Stimulated activated CD8-positive, alpha-beta memory T cell treated with anti-CD3 and anti-CD28 coated beads, Interleukin-7, amount 100 ng/mL, for 4 hours (primary cell): ENCODE measurements at regions not wholly inside any gene's neighbourhood (a gene's known extent, or its start where the extent isn't known, plus 50 kb on each side); places are given as distances from the start of the nearest gene placed in this dataset.

Experiments used
- DNase-seq, 2 donors: peaks; one replicate each; pipeline ENCODE4 v3.0.0-alpha.2; 2020; ENCODE audit warnings: low read depth in 2 of 2

DNA sequence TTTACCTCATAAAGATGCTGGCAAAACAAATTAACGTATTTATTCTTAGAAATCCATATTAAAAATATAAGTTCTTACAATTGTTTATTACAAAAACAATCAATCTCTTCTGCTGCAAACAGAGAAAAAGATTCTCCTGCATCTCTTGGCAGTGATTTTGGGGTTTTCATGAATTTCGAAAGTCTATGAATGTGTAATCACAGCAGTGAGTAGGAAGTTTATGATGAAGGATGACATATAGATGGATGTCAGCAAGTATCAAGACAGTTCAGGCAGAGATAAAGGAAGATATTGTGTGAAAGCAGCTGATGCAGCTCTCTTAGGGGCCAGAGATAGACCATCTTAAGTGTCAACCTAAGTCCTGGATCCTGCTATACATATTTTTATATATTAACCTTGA, 196.9 kb upstream of the BANK1 start:
- DNase-seq, result no peak

GRCh38 chr4:101584306-101584705, 206.2 kb upstream of the BANK1 start:
- no peak for DNase-seq

DNA sequence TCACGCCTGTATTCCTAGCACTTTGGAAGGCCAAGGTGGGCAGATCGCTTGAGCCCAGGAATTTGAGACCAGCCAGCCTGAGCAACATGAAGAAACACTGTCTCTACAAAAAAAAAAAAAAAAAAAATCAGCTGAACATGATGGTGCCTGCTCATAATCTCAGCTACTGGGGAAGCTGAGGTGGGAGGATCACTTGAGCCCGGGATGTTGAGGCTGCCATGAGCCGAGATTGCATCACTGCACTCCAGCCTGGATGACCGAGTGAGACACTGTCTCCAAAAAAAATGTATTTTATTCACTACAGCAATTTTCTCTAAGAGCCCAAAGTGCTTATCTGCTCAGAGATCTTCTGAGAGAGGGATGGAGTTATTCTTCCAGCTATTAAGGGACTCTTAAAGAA, 215.8 kb upstream of the PPP3CA start:
- DNase-seq, result no peak

DNA sequence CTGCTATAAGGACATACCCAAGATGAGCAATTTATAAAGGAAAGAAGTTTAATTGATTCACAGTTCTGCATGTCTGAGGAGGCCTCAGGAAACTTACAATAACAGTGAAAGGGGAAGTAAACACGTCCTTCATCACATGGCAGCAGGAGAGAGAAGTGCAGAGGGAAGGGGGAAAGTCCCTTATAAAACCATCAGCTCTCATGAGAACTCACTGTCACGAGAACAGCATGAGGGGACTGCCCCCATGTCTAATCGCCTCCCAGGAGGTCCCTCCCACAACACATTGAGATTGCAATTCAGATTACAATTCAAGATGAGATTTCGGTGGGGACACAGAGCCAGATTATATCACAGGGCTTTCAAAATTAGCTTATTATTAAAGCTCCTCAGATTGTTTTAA, 209.5 kb upstream of the PPP3CA start:
- DNase-seq, result no peak

- no peak for DNase-seq
Measured at GRCh38 chr4:101555341-101555880, 208.1 kb upstream of the PPP3CA start.

- DNase-seq, result no peak
Measured at GRCh38 chr4:101540336-101540735, 193.0 kb upstream of the PPP3CA start.

GRCh38 chr4:101528526-101528925, 181.2 kb upstream of the PPP3CA start:
- no peak for DNase-seq

DNA sequence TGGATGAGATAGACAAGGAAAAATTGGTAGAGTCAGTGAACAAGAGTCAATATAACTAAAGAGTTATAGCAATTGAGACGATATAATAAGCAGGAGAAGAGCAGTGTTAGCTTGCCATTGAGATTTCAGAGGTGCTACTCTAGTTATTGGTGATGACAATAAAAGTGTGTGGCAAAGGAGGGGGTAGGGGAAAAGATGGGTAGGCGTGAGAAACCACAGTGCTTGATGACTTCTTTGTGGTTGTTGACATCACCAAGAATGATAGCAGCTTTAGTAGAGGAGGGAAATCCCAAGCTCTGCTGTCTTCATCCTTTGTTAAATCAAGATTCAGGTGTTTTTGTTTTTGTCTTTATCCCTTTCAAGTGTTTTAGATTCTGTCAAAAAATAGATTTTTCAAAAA, 179.9 kb upstream of the PPP3CA start:
- peak; percentile 56 to 69 for DNase-seq

DNA sequence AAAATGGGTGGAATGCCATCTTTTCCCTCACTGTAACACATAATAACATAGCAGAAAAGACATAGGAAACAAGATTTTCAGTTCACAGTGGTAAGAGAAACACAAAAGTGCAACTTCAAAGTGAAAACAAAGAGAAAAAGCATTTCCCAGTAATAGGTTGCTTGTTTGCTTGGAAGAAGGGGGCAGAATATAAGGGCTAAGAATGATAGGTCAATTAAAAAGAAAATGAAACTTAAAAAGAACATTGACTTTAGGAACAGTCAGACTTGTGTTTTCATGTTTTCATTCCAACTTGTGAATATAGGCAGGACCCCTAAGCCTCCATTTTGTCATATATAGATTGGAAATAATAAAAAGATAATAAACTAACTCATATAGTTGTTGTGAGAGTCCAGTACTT, 168.2 kb upstream of the PPP3CA start:
- DNase-seq, result no peak

- no peak for DNase-seq
Measured at GRCh38 chr4:101515099-101515498, 167.8 kb upstream of the PPP3CA start.

DNA sequence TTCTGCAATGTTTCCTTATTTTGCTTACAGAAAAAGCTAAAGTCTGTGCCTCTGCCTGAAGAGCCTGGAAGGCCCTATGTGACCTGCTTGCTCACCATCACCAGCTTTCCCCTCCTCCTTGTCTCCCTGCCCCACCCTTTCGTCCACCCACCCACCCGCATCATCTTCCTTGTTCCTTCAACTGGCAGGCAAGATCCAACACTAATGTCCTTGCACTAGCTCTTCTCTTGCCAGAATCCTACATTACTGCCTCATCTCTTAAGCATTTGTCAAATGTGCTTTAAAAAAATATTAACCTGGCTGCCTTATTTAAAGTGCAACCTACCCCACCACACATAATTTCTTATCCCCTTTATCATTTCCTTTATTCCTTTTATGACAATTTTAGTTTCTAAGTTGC, 165.1 kb upstream of the PPP3CA start:
- no peak for DNase-seq

DNA sequence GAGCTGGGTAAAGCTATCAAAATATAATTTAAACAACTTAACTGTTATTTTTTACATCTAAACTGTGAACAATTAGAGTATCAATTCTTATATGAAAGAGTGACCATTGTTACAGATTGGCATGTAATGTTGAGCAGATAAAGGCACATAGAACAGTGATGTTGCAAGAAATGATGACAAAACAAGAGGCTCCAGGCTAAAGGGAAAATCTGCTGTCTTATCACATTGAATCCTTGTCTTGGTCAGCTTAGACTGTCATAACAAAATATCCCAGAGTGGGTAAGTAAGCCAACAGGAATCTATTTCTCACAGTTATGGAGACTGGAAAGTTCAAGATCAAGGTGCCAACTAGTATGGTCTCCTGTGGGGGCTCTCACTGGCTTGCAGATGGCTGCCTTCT, 154.1 kb upstream of the PPP3CA start:
- no peak for DNase-seq

GRCh38 chr4:101500742-101501141, 153.4 kb upstream of the PPP3CA start:
- no peak for DNase-seq

- no peak for DNase-seq
Measured at GRCh38 chr4:101475246-101475645, 127.9 kb upstream of the PPP3CA start.

GRCh38 chr4:101471201-101471600, 123.9 kb upstream of the PPP3CA start:
- DNase-seq, result no peak

DNA sequence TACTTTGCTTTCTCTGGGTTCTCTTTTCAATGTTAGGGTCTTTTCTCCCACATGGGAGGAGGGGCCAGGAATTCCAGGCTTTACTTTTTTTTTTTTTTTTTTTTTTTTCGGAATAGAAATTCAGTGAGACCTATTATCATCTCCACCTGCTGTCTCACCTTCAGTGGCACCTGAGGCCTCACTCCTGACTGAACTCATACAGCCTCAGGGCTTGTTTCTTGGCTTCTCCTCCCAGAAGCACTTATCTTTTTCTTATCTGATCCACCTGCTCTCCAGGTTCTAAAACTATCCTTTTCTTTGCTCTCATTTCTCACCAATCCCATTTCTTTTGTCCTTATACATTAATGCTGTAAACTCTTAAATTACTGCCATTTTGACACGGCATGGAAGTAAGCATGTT, 117.3 kb upstream of the PPP3CA start:
- no peak for DNase-seq

DNA sequence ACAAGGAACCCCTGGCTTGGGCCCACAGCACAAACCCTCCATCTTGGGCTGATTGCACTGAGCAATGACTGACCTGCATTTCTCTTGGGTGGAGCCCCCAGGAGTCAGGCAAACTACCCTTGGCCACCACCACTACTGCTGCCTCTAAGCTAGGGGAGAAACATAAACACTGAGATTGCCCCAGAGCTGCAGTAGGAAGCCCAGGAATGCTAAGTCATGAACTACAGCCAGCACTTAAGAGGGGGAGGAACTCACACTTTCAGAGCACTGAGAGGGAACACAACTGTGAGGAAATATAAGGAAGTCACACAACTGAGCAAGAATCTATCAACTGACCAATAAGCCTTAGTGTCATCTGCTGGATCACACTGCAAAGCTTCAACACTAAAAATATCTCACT, 111.6 kb upstream of the PPP3CA start:
- DNase-seq, result no peak

DNA sequence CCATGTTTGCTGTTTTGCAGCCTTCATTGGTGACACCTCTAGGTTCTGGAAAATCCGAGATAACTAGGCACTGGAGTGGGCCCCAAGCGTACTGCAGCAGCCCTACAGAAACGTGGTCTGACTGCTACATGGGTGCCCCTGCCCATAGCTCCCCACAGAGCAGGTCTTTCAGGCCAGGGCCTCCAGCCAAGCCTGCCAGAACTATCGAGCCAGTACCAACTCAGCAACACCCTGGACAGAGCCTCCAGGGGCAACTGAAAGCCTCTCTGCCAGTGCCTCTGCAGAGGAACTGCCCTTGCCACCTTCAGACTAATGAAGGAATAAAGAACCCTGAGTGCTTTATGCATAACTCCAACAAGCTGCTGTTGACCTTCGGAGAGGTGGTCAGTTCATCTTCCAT, 111.1 kb upstream of the PPP3CA start:
- DNase-seq, result no peak

DNA sequence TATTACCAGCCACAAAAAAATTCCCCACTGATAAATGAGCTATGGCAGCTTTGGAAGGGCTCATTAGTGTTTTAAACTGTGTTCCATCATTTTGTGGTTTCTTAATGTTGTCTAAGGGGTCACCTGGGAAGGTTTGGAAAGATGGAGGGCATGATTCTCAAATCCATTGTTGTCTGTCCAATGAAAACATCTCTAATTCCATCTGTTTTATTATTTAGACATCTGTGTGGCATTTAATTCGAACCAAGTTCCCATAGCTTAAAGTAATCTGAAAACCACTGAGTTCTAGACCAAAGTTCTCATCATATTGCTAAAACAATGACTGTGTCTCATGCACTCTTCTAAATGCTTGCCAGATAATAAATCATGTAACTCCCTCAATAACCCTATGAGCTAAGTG, 103.8 kb upstream of the PPP3CA start:
- DNase-seq, result no peak

DNA sequence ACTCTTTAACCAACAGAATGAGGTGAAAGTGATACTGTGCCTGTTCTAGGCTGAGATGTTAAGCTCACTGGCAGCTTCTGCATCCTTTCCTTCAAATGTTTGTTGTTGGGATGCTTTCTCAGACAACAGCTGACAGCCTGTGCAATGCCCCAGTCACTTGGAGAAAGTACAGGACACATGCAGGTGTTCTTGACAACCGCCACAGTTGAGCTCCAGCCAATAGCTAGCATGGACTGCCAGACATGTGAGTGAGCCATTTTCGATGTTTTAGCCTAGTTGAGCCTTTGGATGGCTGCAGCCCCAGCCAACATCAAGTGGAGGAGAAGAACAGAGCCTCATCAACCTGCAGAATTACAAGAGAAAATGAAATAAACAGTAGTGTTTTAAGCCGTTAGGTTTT, 94.1 kb upstream of the PPP3CA start:
- no peak for DNase-seq

- no peak for DNase-seq
Measured at GRCh38 chr4:101439926-101440325, 92.6 kb upstream of the PPP3CA start.

DNA sequence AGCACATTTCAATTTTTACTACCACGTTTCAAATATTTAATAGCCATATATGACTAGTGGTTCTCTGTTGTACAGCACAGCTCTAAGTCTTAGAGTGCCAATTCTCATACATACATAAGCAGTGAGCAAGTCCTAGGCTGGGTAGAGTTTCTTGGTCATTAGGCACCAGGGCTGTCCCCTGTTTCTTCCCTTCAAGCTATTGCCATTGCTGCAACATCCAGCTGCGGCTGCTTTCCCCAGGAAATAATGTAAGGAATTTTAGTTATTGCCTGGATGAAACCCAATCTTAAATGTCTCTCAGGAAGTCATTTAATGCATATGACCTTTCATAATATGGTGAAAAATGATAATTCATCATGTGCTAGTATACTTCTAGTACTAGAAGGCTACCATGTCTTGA, 74.1 kb upstream of the PPP3CA start:
- no peak for DNase-seq

- no peak for DNase-seq
Measured at GRCh38 chr4:101420661-101421060, 73.3 kb upstream of the PPP3CA start.

DNA sequence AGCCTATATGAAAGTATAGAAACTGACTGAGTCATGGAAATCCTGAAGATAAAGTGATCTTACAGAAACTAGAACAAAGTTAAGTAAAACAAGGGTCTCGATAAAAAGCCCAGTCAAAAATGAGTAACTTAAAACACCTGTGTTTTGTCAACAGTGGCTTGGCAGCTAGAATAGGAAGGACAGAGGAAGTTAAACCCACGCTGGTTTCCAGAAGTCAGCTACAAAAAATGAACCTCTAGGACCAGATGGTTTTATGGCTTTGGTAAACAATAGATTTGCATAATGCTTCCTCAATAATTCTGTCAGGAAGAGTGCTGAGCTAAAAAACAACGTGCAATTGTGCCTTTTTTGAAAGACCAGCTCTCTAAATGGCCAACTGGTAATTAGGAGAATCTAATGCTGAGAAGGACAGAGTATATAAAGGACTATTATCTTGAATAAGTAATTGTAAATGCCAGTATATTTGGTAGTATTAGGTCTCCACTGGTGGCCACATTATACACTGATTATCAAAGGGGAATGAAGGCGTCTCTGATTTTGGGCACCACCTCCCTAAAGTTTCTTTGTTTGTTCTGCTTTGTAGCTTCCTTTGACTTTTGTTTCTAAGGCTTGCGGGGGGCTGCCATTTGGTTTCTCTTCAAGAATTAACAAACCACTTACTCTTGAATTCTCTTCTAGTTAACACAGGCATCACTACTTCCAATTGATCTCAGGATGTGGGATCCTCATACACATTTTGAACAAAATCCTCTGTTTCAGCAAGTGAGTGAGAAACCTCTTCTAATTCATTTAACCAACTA, 72.2 kb upstream of the PPP3CA start:
- no peak for DNase-seq
